GM12872 (cell line): ENCODE measurements at regions not wholly inside any gene's neighbourhood (a gene's known extent, or its start where the extent isn't known, plus 50 kb on each side); places are given as distances from the start of the nearest gene placed in this dataset.

Experiments
- TF ChIP-seq, protein P1 (sequence below): IDR thresholded peaks from 3 replicates; pipeline ENCODE4 v1.5.1; 2011; ENCODE audit warnings: low read depth, mild to moderate bottlenecking, low read length, moderate library complexity; ENCODE audit not compliant: insufficient read depth

DNA sequence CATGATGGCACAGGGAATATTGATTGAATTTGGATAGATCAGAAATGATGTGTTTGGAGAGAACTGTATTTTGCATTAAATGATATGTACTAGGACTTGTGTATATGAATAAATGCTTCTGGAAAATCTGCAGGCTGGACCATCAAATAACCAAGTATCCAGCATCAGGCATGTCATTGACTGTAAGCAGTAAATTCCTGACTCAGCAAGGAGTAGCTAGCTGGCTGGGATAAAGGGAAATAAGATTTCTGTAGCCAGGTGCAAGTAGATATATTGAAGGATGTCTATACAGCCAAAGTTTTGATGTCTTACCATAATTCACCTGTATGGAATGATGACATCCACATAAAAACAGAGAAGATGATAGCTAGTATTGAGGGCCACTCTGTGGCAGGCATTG is 809.6 kb downstream of the CDH11 start:
- TF ChIP-seq, protein P1, sequence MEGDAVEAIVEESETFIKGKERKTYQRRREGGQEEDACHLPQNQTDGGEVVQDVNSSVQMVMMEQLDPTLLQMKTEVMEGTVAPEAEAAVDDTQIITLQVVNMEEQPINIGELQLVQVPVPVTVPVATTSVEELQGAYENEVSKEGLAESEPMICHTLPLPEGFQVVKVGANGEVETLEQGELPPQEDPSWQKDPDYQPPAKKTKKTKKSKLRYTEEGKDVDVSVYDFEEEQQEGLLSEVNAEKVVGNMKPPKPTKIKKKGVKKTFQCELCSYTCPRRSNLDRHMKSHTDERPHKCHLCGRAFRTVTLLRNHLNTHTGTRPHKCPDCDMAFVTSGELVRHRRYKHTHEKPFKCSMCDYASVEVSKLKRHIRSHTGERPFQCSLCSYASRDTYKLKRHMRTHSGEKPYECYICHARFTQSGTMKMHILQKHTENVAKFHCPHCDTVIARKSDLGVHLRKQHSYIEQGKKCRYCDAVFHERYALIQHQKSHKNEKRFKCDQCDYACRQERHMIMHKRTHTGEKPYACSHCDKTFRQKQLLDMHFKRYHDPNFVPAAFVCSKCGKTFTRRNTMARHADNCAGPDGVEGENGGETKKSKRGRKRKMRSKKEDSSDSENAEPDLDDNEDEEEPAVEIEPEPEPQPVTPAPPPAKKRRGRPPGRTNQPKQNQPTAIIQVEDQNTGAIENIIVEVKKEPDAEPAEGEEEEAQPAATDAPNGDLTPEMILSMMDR, result no peak

DNA sequence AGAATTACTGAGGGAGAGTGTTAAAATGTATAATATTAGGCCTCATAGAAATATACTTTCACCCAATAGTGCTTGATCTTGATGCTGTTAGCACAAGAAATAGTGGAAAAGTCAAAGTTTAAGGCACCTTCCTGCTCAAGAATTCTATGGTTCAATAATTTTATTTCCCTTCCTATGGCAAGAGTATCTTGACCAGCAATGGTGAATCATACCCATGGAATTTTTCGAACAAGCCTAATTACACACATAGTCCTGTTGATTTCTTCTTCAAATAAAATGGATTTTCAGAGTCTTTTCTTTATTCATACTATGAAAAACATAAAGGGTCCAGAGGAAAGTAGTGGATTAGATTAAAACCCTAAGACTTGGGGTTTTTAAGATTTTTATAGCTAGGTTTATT is 810.6 kb downstream of the CDH11 start:
- TF ChIP-seq, protein P1, result no peak

DNA sequence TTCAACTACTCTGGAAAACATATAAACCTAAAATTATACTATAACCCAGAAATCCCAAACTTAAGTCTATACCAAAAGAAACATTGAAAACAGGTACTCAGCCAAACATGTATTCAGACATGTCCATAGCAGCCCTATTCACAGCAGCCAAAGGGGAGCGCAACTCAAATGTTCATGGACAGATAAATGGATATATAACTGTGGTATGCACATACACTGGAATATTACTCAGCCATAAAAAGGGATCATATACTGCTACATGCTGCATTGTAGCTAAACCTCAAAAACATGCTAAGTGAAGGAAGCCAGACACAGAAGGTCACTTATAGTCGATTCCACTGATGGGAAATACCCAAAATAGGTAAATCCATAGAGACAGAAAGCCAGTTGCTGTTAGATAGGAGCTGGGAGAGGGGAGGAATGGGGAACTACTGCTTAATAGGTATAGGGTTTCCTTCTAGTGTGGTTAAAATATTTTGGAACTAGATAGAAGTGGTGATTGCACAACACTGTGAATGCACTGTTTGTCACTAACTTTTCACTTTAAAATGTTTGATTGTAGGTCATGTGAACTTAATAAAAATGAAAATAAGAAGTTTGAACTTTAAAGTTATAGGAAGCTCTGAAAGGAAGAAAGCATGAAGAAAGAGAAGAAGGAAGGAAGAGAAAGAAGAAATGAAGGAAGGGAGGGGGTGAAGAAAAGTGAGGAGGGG is 812.3 kb downstream of the CDH11 start:
- TF ChIP-seq, protein P1, result no peak

DNA sequence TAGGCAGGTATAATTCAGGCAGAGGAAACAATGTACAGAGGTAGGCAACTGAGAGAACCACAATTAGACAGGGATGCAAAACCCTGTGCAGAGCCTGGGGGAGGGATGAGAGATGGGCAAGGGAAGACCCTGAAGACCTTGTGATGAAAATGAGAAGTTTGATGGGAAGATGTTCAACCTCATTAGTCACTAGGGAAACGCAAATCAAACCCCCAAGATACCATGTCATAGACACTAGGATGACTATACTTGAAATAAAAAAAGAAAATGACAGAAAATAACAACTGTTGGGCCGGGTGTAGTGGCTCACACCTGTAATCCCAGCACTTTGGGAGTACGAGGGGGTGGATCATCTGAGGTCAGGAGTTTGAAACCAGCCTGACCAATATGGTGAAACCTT is 813.1 kb downstream of the CDH11 start:
- TF ChIP-seq, protein P1, result no peak

DNA sequence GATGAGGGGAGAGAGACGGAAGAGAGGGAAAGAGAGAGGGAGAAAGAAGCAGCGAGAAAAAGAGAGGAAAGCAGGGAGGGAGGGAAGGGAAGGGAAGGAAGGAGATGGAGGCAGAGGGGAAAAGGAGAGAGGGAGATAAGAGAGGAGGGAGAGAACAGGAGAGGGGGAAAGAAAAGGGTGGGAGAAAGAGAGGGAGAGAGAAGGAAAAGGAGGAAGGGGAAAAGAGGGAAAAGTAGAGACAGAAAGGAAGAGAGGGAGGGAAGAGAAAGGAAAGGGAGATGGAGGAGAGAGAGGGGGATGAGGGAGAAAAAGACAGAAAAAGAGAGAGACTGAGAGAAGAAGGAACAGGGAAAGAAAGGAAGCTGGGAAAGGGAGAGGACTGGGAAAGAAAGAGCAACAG is 814.4 kb downstream of the CDH11 start:
- TF ChIP-seq, protein P1, result no peak

DNA sequence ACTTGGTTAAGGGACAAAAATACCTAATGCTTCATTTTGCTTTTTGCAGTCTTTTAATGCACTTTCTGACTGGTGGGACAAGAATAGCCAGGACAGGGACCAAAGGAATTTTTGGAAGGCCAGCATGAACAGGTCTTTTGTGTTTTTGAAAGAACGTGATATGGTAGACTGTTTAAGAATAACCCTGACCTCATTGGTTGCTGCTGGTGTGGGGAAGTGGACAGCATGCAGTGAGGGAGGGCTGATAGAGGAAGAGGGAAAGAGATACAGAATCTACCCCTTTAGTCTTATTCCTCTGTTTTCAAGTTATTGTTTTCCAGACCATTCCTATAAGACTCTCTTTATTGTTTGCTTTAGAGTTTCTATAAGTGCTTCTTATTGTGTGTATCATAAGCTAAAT is 816.2 kb downstream of the CDH11 start:
- TF ChIP-seq, protein P1, result no peak

DNA sequence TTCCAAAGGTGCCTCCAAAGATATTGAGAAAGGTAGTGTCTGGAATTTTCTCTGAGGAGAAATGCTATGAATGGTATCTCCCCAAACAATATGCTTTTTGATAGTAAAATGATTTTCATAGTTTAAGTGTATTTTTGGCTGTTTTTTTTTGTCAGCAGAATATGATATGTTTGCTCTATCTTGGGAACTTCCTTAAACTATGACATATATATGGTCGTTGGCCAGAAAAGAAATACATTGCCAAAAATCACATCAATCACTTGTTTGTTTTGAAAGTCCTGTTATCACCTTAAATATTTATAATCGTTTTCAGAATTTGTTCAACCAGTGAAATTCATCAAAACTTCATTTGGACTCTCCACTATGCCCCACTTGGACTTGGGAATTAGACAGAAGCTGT is 816.9 kb downstream of the CDH11 start:
- TF ChIP-seq, protein P1, result no peak
